ENCODE measurements at regions not wholly inside any gene's neighbourhood (a gene's known extent, or its start where the extent isn't known, plus 50 kb on each side); places are given as distances from the start of the nearest gene placed in this dataset.

DNA sequence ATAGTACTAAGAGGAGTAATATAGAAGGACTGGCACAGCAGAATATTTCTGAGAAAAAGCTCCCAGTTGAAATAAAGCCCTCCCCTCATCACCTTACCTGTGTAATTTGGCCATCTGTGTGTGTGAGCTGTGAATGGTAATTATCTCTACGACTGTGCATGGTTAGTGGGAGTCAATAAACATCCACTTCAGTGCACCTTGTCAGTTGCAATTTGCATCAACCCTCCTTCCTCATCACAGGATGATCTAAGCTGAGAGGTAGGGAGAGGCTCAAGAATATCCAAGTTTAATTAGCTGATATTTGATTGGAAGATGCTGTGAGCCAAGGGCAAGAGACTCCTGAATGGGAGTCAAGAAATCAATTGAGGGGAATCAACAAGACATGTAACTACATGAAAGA is 694.9 kb upstream of the KLHL29 start:
- TF ChIP-seq, protein P1, sequence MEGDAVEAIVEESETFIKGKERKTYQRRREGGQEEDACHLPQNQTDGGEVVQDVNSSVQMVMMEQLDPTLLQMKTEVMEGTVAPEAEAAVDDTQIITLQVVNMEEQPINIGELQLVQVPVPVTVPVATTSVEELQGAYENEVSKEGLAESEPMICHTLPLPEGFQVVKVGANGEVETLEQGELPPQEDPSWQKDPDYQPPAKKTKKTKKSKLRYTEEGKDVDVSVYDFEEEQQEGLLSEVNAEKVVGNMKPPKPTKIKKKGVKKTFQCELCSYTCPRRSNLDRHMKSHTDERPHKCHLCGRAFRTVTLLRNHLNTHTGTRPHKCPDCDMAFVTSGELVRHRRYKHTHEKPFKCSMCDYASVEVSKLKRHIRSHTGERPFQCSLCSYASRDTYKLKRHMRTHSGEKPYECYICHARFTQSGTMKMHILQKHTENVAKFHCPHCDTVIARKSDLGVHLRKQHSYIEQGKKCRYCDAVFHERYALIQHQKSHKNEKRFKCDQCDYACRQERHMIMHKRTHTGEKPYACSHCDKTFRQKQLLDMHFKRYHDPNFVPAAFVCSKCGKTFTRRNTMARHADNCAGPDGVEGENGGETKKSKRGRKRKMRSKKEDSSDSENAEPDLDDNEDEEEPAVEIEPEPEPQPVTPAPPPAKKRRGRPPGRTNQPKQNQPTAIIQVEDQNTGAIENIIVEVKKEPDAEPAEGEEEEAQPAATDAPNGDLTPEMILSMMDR (IDR thresholded peaks at IDR 0.05; ENCODE audit: insufficient read depth, low read length, poor library complexity, severe bottlenecking): no peak
- TF ChIP-seq EZH2phosphoT487 (conservative IDR thresholded peaks at IDR 0.05; ENCODE audit: low read length): no peak
